IMR-90 (cell line): ENCODE measurements at regions not wholly inside any gene's neighbourhood (a gene's known extent, or its start where the extent isn't known, plus 50 kb on each side); places are given as distances from the start of the nearest gene placed in this dataset.

Source experiments
- ATAC-seq: fragments of 200-7000 bp; cut with Tn5 transposase; 2 replicates; pipeline ENCODE4 v1.9.1; 2020; ENCODE audit warnings: low read depth, mild to moderate bottlenecking, moderate library complexity
- BruUV-seq: library from RNA; stranded (reverse); fragments of 400-500 nt; replicated peaks from 2 replicates; lab custom pipeline; 2021; lab: Mats Ljungman, UMichigan
- CTCF ChIA-PET: fragments of 300-600 bp; formaldehyde crosslinking; extraction: SDS; loops from one replicate; lab custom pipeline; 2021; ENCODE audit warnings: antibody characterized with exemption; lab: Yijun Ruan, JAX
- POLR2A ChIA-PET: fragments of 300-600 bp; sonication (Branson Sonifier 250); formaldehyde crosslinking; loops from one replicate; lab custom pipeline; 2022; ENCODE audit warnings: antibody characterized with exemption; ENCODE audit not compliant: unreplicated experiment; lab: Charles Lee
- DNase-seq: peaks from one replicate; pipeline ENCODE4 v3.0.0; 2013
- H2AFZ ChIP-seq: replicated peaks from 2 replicates; pipeline ENCODE3; 2013; ENCODE audit warnings: low read length, mild to moderate bottlenecking; ENCODE audit not compliant: poor library complexity
- H2AK5ac ChIP-seq: 2 replicates; pipeline ENCODE4 v1.6.1; 2013; ENCODE audit warnings: low read depth, low read length, inconsistent platforms
- H2AK9ac ChIP-seq: replicated peaks from 2 replicates; pipeline ENCODE3; 2013; ENCODE audit warnings: mild to moderate bottlenecking, low read depth, low read length, moderate library complexity; ENCODE audit not compliant: poor library complexity
- H2BK120ac ChIP-seq: 2 replicates; pipeline ENCODE4 v1.6.1; 2013; ENCODE audit warnings: low read depth, low read length, inconsistent platforms
- H2BK15ac ChIP-seq: 3 replicates; pipeline ENCODE4 v1.6.1; 2013; ENCODE audit warnings: low read depth, low read length, inconsistent platforms
- H2BK20ac ChIP-seq: 2 replicates; pipeline ENCODE4 v1.6.1; 2013; ENCODE audit warnings: low read depth, mild to moderate bottlenecking, inconsistent platforms, low read length, moderate library complexity
- H2BK5ac ChIP-seq: 2 replicates; pipeline ENCODE4 v1.6.1; 2013; ENCODE audit warnings: mild to moderate bottlenecking, low read depth, low read length, inconsistent platforms; ENCODE audit not compliant: poor library complexity, severe bottlenecking
- H3K14ac ChIP-seq: replicated peaks from 2 replicates; pipeline ENCODE4 v1.6.1; 2013; ENCODE audit warnings: low read depth, low read length, inconsistent platforms
- H3K18ac ChIP-seq: 2 replicates; pipeline ENCODE4 v1.6.1; 2013; ENCODE audit warnings: low read depth, low read length, control low read depth
- H3K23ac ChIP-seq: 2 replicates; pipeline ENCODE4 v1.6.1; 2013; ENCODE audit warnings: low read depth, low read length, inconsistent platforms
- H3K27ac ChIP-seq: 2 replicates; pipeline ENCODE4 v1.5.1; 2013; ENCODE audit warnings: mild to moderate bottlenecking, control low read depth, low read length; ENCODE audit not compliant: insufficient read depth
- H3K27me3 ChIP-seq: 2 replicates; pipeline ENCODE4 v1.6.1; 2013; ENCODE audit warnings: low read length; ENCODE audit not compliant: control insufficient read depth, insufficient read depth
- H3K36me3 ChIP-seq: 2 replicates; pipeline ENCODE4 v1.6.1; 2013; ENCODE audit warnings: low read length, mixed read lengths; ENCODE audit not compliant: control insufficient read depth, insufficient read depth
- H3K4ac ChIP-seq: 2 replicates; pipeline ENCODE4 v1.6.1; 2013; ENCODE audit warnings: low read depth, low read length, inconsistent platforms
- H3K4me1 ChIP-seq: 2 replicates; pipeline ENCODE4 v1.6.1; 2013; ENCODE audit warnings: low read length, mixed read lengths; ENCODE audit not compliant: control insufficient read depth, insufficient read depth
- H3K4me2 ChIP-seq: 2 replicates; pipeline ENCODE4 v1.6.1; 2013; ENCODE audit warnings: low read depth, mild to moderate bottlenecking, control low read depth, low read length, moderate library complexity
- H3K4me3 ChIP-seq: 2 replicates; pipeline ENCODE4 v1.5.1; 2013; ENCODE audit warnings: low read depth, mild to moderate bottlenecking, control low read depth, low read length, moderate library complexity; ENCODE audit not compliant: insufficient read depth
- H3K56ac ChIP-seq: 2 replicates; pipeline ENCODE4 v1.6.1; 2013; ENCODE audit warnings: low read length, inconsistent platforms; ENCODE audit not compliant: insufficient read depth; ENCODE audit errors: extremely low read depth
- H3K79me1 ChIP-seq, 2 experiments: 2 replicates each; pipeline ENCODE4 v1.6.1; 2013; ENCODE audit warnings: low read length in 2 of 2, inconsistent platforms in 1 of 2, low read depth in 1 of 2
- H3K9ac ChIP-seq: 2 replicates; pipeline ENCODE4 v1.6.1; 2013; ENCODE audit warnings: low read depth, low read length, control low read depth
- H3K9me1 ChIP-seq: 2 replicates; pipeline ENCODE4 v1.6.1; 2013; ENCODE audit warnings: low read length, inconsistent platforms; ENCODE audit not compliant: insufficient read depth
- H3K9me3 ChIP-seq: 2 replicates; pipeline ENCODE4 v1.6.1; 2013; ENCODE audit warnings: low read length; ENCODE audit not compliant: control insufficient read depth, insufficient read depth
- H4K20me1 ChIP-seq: 2 replicates; pipeline ENCODE4 v1.6.1; 2013; ENCODE audit warnings: low read length, inconsistent platforms; ENCODE audit not compliant: insufficient read depth
- H4K5ac ChIP-seq: 2 replicates; pipeline ENCODE4 v1.6.1; 2013; ENCODE audit warnings: mild to moderate bottlenecking, low read depth, low read length, control low read depth
- H4K8ac ChIP-seq, 2 experiments: 2 replicates each; pipeline ENCODE4 v1.6.1; 2013; ENCODE audit warnings: low read depth in 2 of 2, low read length in 2 of 2, control low read depth in 1 of 2, inconsistent platforms in 1 of 2
- H4K91ac ChIP-seq: 2 replicates; pipeline ENCODE4 v1.6.1; 2013; ENCODE audit warnings: low read depth, low read length, inconsistent platforms; ENCODE audit not compliant: insufficient read depth
- CTCF ChIP-seq: conservative IDR thresholded peaks from 2 replicates; pipeline ENCODE4 v1.5.1; 2012; ENCODE audit warnings: mild to moderate bottlenecking, low read depth, low read length, improper control_type of control experiment
- RAD21 ChIP-seq: IDR thresholded peaks from 2 replicates; pipeline ENCODE4 v1.6.1; 2012; ENCODE audit warnings: low read length, improper control_type of control experiment
- SMC3 ChIP-seq: fragments of 150-350 bp; IDR thresholded peaks from 2 replicates; pipeline ENCODE4 v1.6.1; 2016; ENCODE audit warnings: low read depth, mild to moderate bottlenecking, antibody characterized with exemption, low read length, moderate library complexity
- USF2 ChIP-seq: fragments of 150-350 bp; IDR thresholded peaks from 2 replicates; pipeline ENCODE4 v1.6.1; 2017; ENCODE audit warnings: mild to moderate bottlenecking, antibody characterized with exemption, low read length, low read depth
- WGBS, 2 experiments: methylation state at CpG; one replicate each; pipeline versions ENCODE4 v1.1.5 to v1.1.7; 2013; ENCODE audit warnings: missing lambda C conversion rate in 2 of 2; ENCODE audit not compliant: insufficient read length in 1 of 2; ENCODE audit errors: extremely low coverage in 2 of 2; 5-methylcytosine and 5-hydroxymethylcytosine counted together
- dilution Hi-C: fragments of 300-500 bp; cut with HindIII; formaldehyde crosslinking; loops from one replicate; pipeline ENCODE4 v1.14.3; 2018; ENCODE audit warnings: low sequenced_read_pairs; ENCODE audit not compliant: unreplicated experiment
- in situ Hi-C: fragments of 300-500 bp; cut with MboI; formaldehyde crosslinking; loops from 3 replicates; pipeline ENCODE4 v1.14.3; 2019; ENCODE audit warnings: low sequenced_read_pairs, inconsistent platforms, mixed read lengths
- intact Hi-C: fragments of 100-400 bp; cut with micrococcal nuclease; formaldehyde crosslinking; loops from 2 replicates; pipeline ENCODE4 v1.10.0; 2022

- H2BK5ac ChIP-seq = peak overlapping the region; percentile 51
- no peaks in the 10 kb centered on the region for H4K20me1 ChIP-seq
- ChIA-PET POLR2A (no interaction called here), CTCF (no interaction called here)
- H4K91ac ChIP-seq = 0 out of 2 replicates have a peak overlapping the region, but pooled peaks have one; percentile 13
- TF ChIP-seq USF2 = no peak
- TF ChIP-seq SMC3 = peak; percentile 89
- peak; percentile 97 for TF ChIP-seq RAD21
- TF ChIP-seq CTCF = peak; percentile 94
- in situ Hi-C loops (loop anchor here (5.0 to 10.0 kb wide), 3 partner anchors 244 to 722 kb away; partner anchors contain the start of gene PPID), dilution Hi-C loops (no loop called here), intact Hi-C loops (loop anchor here (1.0 to 10.0 kb wide), 8 partner anchors 86 to 1192 kb away; no protein-coding TSS in a partner anchor)
- peak; percentile 84 for DNase-seq
- H2AK9ac ChIP-seq = no peak overlapping the region
- H3K36me3 ChIP-seq = no peaks in the 10 kb centered on the region
- peak overlapping the region; percentile 45; the same call in 1 of the 2 replicates for H2BK20ac ChIP-seq
- H3K27ac ChIP-seq = no peak overlapping the region
- H2BK15ac ChIP-seq = 0 out of 3 replicates have a peak overlapping the region, but pooled peaks have one; percentile 5
- H2AK5ac ChIP-seq = peak overlapping the region; percentile 73; the same call in 1 of the 2 replicates
- H2AFZ ChIP-seq = peak overlapping the region; percentile 87
- H3K79me1 ChIP-seq = no peaks in the 10 kb centered on the region
- peak overlapping the region in 1 of 2 experiments; percentile 64; a peak in 1 of 4 replicates for H4K8ac ChIP-seq
- no peaks in the 10 kb centered on the region for H3K27me3 ChIP-seq
- WGBS, 2 experiments = no CpG with 5 or more reads among the region's 6 CpGs
- H3K4me2 ChIP-seq = no peak overlapping the region
- peak; percentile 94 for ATAC-seq
- BruUV-seq = no TSS peak
- H3K9me1 ChIP-seq = peaks cover 4% of the 10 kb centered on the region; the same call in 1 of the 2 replicates
- peak overlapping the region; percentile 61; the same call in 1 of the 2 replicates for H2BK120ac ChIP-seq
- peak overlapping the region; percentile 51 for H3K4ac ChIP-seq
- H3K14ac ChIP-seq = peak overlapping the region; percentile 43; the same call in 1 of the 2 replicates
- H3K23ac ChIP-seq = no peak overlapping the region
- H3K4me3 ChIP-seq = no peak overlapping the region
- no peak overlapping the region for H3K56ac ChIP-seq
- H3K9me3 ChIP-seq = no peaks in the 10 kb centered on the region
- peaks cover 3% of the 10 kb centered on the region for H3K4me1 ChIP-seq
- H4K5ac ChIP-seq = no peak overlapping the region; the same call in 1 of the 2 replicates
- H3K18ac ChIP-seq = no peak overlapping the region
- H3K9ac ChIP-seq = 0 out of 2 replicates have a peak overlapping the region, but pooled peaks have one; percentile 22
These were observed 343.5 kb downstream of the RAPGEF2 start for GRCh38 chr4:159446266-159446976.
